Transverse colon (tissue), 3 donors: ENCODE measurements at regions not wholly inside any gene's neighbourhood (a gene's known extent, or its start where the extent isn't known, plus 50 kb on each side); places are given as distances from the start of the nearest gene placed in this dataset.

Experiments used
- EP300 ChIP-seq: sonication (generic); formaldehyde crosslinking; IDR thresholded peaks from one replicate; pipeline ENCODE4 v1.6.1; 2017; ENCODE audit warnings: antibody characterized with exemption, low read depth
- POLR2A ChIP-seq: fragments of 450-650 bp; IDR thresholded peaks from one replicate; pipeline ENCODE4 v1.6.1; 2016; ENCODE audit warnings: antibody characterized with exemption, mild to moderate bottlenecking, moderate library complexity
- TF ChIP-seq, protein P1 (sequence below), 5 experiments: fragments of 200-600 bp in 3 of 5; fragments of 450-650 bp in 2 of 5; sonication (generic) in 3 of 5; IDR thresholded peaks; 1 replicate in 2 of 5; 2 replicates in 3 of 5; pipeline ENCODE4 v1.5.1; 2016 to 2017; ENCODE audit warnings: antibody characterized with exemption in 5 of 5, inconsistent platforms in 3 of 5, mild to moderate bottlenecking in 2 of 5, moderate library complexity in 1 of 5

DNA sequence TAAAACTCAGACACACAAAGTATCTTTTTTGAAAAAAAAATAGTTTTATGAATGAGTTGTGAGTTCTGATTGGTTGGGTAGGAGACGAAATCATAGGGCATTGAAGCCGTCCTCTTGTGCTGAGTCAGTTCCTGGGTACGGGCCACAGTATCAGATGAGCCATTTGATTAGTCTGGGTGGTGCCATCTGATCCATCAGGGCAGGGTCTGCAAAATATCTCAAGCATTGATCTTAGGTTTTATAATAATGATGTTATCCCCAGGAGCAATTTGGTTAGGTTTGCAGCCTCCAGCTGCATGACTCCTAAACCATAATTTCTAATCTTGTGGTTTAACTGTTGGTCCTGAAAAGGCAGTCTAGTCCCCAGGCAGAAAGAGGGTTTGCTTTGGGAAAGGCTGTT lies 1310.6 kb downstream of the SLITRK1 start:
- no peak for TF ChIP-seq POLR2A
- no peak for TF ChIP-seq EP300
- TF ChIP-seq, protein P1, sequence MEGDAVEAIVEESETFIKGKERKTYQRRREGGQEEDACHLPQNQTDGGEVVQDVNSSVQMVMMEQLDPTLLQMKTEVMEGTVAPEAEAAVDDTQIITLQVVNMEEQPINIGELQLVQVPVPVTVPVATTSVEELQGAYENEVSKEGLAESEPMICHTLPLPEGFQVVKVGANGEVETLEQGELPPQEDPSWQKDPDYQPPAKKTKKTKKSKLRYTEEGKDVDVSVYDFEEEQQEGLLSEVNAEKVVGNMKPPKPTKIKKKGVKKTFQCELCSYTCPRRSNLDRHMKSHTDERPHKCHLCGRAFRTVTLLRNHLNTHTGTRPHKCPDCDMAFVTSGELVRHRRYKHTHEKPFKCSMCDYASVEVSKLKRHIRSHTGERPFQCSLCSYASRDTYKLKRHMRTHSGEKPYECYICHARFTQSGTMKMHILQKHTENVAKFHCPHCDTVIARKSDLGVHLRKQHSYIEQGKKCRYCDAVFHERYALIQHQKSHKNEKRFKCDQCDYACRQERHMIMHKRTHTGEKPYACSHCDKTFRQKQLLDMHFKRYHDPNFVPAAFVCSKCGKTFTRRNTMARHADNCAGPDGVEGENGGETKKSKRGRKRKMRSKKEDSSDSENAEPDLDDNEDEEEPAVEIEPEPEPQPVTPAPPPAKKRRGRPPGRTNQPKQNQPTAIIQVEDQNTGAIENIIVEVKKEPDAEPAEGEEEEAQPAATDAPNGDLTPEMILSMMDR (IDR thresholded peaks at IDR 0.05): no peak
